ENCODE measurements at regions not wholly inside any gene's neighbourhood (a gene's known extent, or its start where the extent isn't known, plus 50 kb on each side); places are given as distances from the start of the nearest gene placed in this dataset.

DNA sequence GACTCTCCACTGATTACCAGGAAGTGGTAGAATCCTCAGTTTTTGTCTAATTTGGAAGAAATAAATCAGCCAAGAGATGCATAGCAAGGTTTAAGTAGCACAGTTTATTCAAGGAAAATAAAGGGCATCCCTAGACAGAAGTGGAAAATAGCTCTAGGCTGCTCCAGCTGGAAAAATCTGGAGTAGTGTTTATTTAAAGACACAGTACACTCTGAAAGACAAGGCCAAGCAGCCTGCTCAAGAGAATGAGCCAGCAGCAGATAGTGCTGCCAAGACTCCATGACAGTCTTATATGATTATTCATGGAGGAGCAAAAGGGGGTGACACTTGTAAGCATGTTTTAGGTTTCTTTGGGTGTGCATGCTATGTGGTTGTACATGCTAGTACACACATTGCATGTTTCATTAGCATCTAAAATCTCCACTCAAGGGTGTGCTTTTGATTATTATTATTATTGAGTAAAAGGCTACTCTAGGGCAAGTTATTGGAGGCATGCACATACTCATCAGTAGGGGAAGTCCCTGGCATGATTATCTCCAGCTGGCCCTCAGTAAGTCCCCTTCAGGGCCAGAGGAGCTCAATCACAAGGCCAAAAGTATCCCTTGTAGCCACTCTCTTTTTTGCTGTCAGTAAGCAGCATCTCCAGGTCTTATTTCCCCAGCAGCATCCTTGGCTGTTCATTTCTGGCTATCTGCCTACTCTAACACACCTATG is 85.1 kb upstream of the USP9Y start:
- TF ChIP-seq POLR2A (IDR thresholded peaks at IDR 0.05) (no peak), EP300 (IDR thresholded peaks at IDR 0.05) (no peak), POLR2AphosphoS5 (IDR thresholded peaks at IDR 0.05) (no peak)
- TF ChIP-seq, protein P1, sequence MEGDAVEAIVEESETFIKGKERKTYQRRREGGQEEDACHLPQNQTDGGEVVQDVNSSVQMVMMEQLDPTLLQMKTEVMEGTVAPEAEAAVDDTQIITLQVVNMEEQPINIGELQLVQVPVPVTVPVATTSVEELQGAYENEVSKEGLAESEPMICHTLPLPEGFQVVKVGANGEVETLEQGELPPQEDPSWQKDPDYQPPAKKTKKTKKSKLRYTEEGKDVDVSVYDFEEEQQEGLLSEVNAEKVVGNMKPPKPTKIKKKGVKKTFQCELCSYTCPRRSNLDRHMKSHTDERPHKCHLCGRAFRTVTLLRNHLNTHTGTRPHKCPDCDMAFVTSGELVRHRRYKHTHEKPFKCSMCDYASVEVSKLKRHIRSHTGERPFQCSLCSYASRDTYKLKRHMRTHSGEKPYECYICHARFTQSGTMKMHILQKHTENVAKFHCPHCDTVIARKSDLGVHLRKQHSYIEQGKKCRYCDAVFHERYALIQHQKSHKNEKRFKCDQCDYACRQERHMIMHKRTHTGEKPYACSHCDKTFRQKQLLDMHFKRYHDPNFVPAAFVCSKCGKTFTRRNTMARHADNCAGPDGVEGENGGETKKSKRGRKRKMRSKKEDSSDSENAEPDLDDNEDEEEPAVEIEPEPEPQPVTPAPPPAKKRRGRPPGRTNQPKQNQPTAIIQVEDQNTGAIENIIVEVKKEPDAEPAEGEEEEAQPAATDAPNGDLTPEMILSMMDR (IDR thresholded peaks at IDR 0.05): no peak
